HepG2 (cell line): ENCODE measurements at regions not wholly inside any gene's neighbourhood (a gene's known extent, or its start where the extent isn't known, plus 50 kb on each side); places are given as distances from the start of the nearest gene placed in this dataset.

Experiments used
- ATAC-seq: fragments of 200-7000 bp; cut with Tn5 transposase; 3 replicates; pipeline ENCODE4 v1.9.1; 2020; ENCODE audit warnings: mild to moderate bottlenecking, moderate library complexity
- BruUV-seq: library from RNA; stranded (reverse); fragments of 400-500 nt; replicated peaks from 2 replicates; lab custom pipeline; 2021; lab: Mats Ljungman, UMichigan
- CTCF ChIA-PET: fragments of 300-600 bp; formaldehyde crosslinking; extraction: SDS; loops from one replicate; lab custom pipeline; 2021; ENCODE audit warnings: low total read pairs, inconsistent platforms, low intra/inter-chr PET ratio; lab: Yijun Ruan, JAX
- POLR2A ChIA-PET: fragments of 350-600 bp; sonication (Branson Sonifier 250); formaldehyde crosslinking; loops from one replicate; lab custom pipeline; 2020; ENCODE audit warnings: antibody characterized with exemption, inconsistent platforms; lab: Yijun Ruan, JAX
- DNase-seq: peaks from one replicate; pipeline ENCODE4 v3.0.0-alpha.2; 2015; ENCODE audit warnings: low spot score
- FAIRE-seq: peaks from 3 replicates; lab custom pipeline; 2011; peaks lifted over from hg19 to GRCh38; lab: Jason Lieb, UNC
- H2AFZ ChIP-seq: one replicate; pipeline ENCODE4 v1.6.1; 2011; ENCODE audit warnings: low read length, inconsistent platforms
- H3K27ac ChIP-seq: fragments of 300-600 bp; 3 replicates; pipeline ENCODE4 v1.8.0; 2011; ENCODE audit warnings: mixed run types, mild to moderate bottlenecking, mixed read lengths, low read length, inconsistent platforms; ENCODE audit not compliant: insufficient read depth; ENCODE audit errors: extremely low read length
- H3K27me3 ChIP-seq, 2 experiments: fragments of 200-600 bp in 1 of 2; 2 replicates in 1 of 2; 3 replicates in 1 of 2; pipeline versions ENCODE4 v1.6.0 to v1.8.0; 2011; ENCODE audit warnings: low read length in 2 of 2, mild to moderate bottlenecking in 2 of 2, moderate library complexity in 2 of 2, inconsistent platforms in 1 of 2; ENCODE audit not compliant: insufficient read depth in 2 of 2, control insufficient read depth in 1 of 2
- H3K36me3 ChIP-seq, 2 experiments: fragments of 200-600 bp in 1 of 2; replicated peaks in 1 of 2; 2 replicates in 1 of 2; 3 replicates in 1 of 2; pipeline versions ENCODE4 v1.5.1 to v1.8.0; 2011; ENCODE audit warnings: low read length in 2 of 2, inconsistent platforms in 1 of 2; ENCODE audit not compliant: insufficient read depth in 2 of 2, control insufficient read depth in 1 of 2
- H3K4me1 ChIP-seq: 2 replicates; pipeline ENCODE4 v1.5.1; 2012; ENCODE audit warnings: low read length, inconsistent platforms; ENCODE audit not compliant: insufficient read depth
- H3K4me2 ChIP-seq: 2 replicates; pipeline ENCODE4 v1.6.0; 2011; ENCODE audit warnings: low read depth, low read length, inconsistent platforms
- H3K4me3 ChIP-seq, 3 experiments: fragments of 200-600 bp in 1 of 3; sonication (generic), shearing (Covaris generic) in 1 of 3; replicated peaks in 1 of 3; 2 replicates each; pipeline ENCODE4 v1.5.1; 2011 to 2016; ENCODE audit warnings: low read length in 3 of 3, inconsistent platforms in 2 of 3, low read depth in 2 of 3, mild to moderate bottlenecking in 2 of 3, control low read depth in 1 of 3, mixed read lengths in 1 of 3; ENCODE audit not compliant: insufficient read depth in 1 of 3
- H3K79me2 ChIP-seq: one replicate; pipeline ENCODE4 v1.6.1; 2011; ENCODE audit warnings: low read length, inconsistent platforms; ENCODE audit not compliant: insufficient read depth
- H3K9ac ChIP-seq: 2 replicates; pipeline ENCODE4 v1.6.0; 2011; ENCODE audit warnings: mild to moderate bottlenecking, low read depth, low read length, inconsistent platforms; ENCODE audit not compliant: insufficient read depth
- H3K9me3 ChIP-seq: 2 replicates; pipeline ENCODE4 v1.5.1; 2012; ENCODE audit warnings: mild to moderate bottlenecking, low read length
- H4K20me1 ChIP-seq: 2 replicates; pipeline ENCODE4 v1.6.0; 2011; ENCODE audit warnings: inconsistent platforms, mild to moderate bottlenecking, low read length, moderate library complexity; ENCODE audit not compliant: insufficient read depth
- ARID5B ChIP-seq: IDR thresholded peaks from 2 replicates; pipeline ENCODE4 v1.4.0; 2020; ENCODE audit warnings: mild to moderate bottlenecking, missing genetic modification reagents
- SRF ChIP-seq: IDR thresholded peaks from 2 replicates; pipeline ENCODE4 v1.6.1; 2011; ENCODE audit warnings: mild to moderate bottlenecking, low read depth, low read length, moderate library complexity
- ZFP36L2 ChIP-seq: sonication (generic); formaldehyde crosslinking; IDR thresholded peaks from 2 replicates; pipeline ENCODE4 v1.4.0; 2020; ENCODE audit warnings: missing genetic modification reagents
- ZNF3 ChIP-seq: IDR thresholded peaks from 2 replicates; pipeline ENCODE4 v1.7.0; 2017; ENCODE audit warnings: inconsistent platforms
- ZNF615 ChIP-seq: sonication (generic); formaldehyde crosslinking; IDR thresholded peaks from 2 replicates; pipeline ENCODE4 v1.5.0; 2020; ENCODE audit warnings: mild to moderate bottlenecking, missing genetic modification reagents, borderline replicate concordance
- WGBS: methylation state at CpG from one replicate; pipeline ENCODE4 v1.1.6; 2017; ENCODE audit warnings: low lambda C conversion rate; 5-methylcytosine and 5-hydroxymethylcytosine counted together
- in situ Hi-C: cut with HindIII; loops from 2 replicates; pipeline ENCODE4 v1.10.0; 2017; ENCODE audit warnings: low pct_unique_long_range_greater_than_20kb; ENCODE audit not compliant: extremely low pct_ligation_motif_present
- intact Hi-C: fragments of 100-400 bp; cut with micrococcal nuclease; formaldehyde crosslinking; loops from one replicate; pipeline ENCODE4 v1.10.0; 2022; ENCODE audit not compliant: unreplicated experiment

- H3K4me2 ChIP-seq, result no peak overlapping the region
Observed at GRCh38 chr12:124368421-124369032, 73.6 kb downstream of the RFLNA start.

More at GRCh38 chr12:124368421-124369032, 73.6 kb downstream of the RFLNA start:
- H3K4me1 ChIP-seq, result peaks cover 35% of the 10 kb centered on the region
- 92% methylated on average over 10 of the region's 10 CpGs for WGBS
- ATAC-seq, result no peak
- DNase-seq, result no peak
- no TSS peak for BruUV-seq
- ChIA-PET POLR2A (no interaction called here), CTCF (no interaction called here)
- H3K79me2 ChIP-seq, result no peaks in the 10 kb centered on the region
- no peaks in the 10 kb centered on the region for H3K9me3 ChIP-seq
- H3K9ac ChIP-seq, result peak overlapping the region; percentile 39; the same call in 1 of the 2 replicates
- intact Hi-C loops (loop anchor here (1.0 to 10.0 kb wide), 2 partner anchors 15 to 406 kb away; no protein-coding TSS in a partner anchor), in situ Hi-C loops (no loop called here)
- no peak overlapping the region for H3K4me3 ChIP-seq
- no peaks in the 10 kb centered on the region for H4K20me1 ChIP-seq
- no peak overlapping the region for H2AFZ ChIP-seq
- peak overlapping the region; percentile 77 for H3K27ac ChIP-seq
- peaks cover 2 to 23% of the 10 kb centered on the region in 2 experiments; a peak in 4 of 5 replicates for H3K36me3 ChIP-seq
- no peak for FAIRE-seq
- H3K27me3 ChIP-seq, result no peaks in the 10 kb centered on the region
- TF ChIP-seq ZFP36L2 (CRISPR knock-in tag) (no peak), SRF (no peak), ZNF615 (CRISPR knock-in tag) (no peak), ZNF3 (CRISPR knock-in tag) (no peak), ARID5B (CRISPR knock-in tag) (no peak)
- TF ChIP-seq, all 625 proteins: peak for 0
